H1 (cell line): ENCODE measurements at regions not wholly inside any gene's neighbourhood (a gene's known extent, or its start where the extent isn't known, plus 50 kb on each side); places are given as distances from the start of the nearest gene placed in this dataset.

ENCODE experiments used
- CHD2 ChIP-seq: IDR thresholded peaks from 2 replicates; pipeline ENCODE4 v1.6.1; 2012; ENCODE audit warnings: low read length, improper control_type of control experiment
- CTCF ChIP-seq, 3 experiments: IDR thresholded peaks; 1 replicate in 2 of 3; 2 replicates in 1 of 3; pipeline versions ENCODE4 v1.5.1 to v1.6.1; 2011; ENCODE audit warnings: low read length in 3 of 3, mild to moderate bottlenecking in 3 of 3, inconsistent platforms in 2 of 3, low read depth in 1 of 3, moderate library complexity in 1 of 3; ENCODE audit not compliant: insufficient read depth in 1 of 3; ENCODE audit errors: control extremely low read depth in 1 of 3
- JUND ChIP-seq: IDR thresholded peaks from 2 replicates; pipeline ENCODE4 v1.6.1; 2011; ENCODE audit warnings: mild to moderate bottlenecking, improper control_type of control experiment, low read length
- TF ChIP-seq, protein P1 (sequence below): IDR thresholded peaks from 2 replicates; pipeline ENCODE4 v1.6.1; 2012; ENCODE audit warnings: low read length, inconsistent platforms

- TF ChIP-seq CHD2 (no peak), CTCF (IDR thresholded peaks at IDR 0.05; ENCODE audit: control extremely low read depth in 1 of 3, insufficient read depth in 1 of 3, low read depth in 1 of 3, low read length in 3 of 3) (no peak), JUND (no peak)
- TF ChIP-seq, protein P1, sequence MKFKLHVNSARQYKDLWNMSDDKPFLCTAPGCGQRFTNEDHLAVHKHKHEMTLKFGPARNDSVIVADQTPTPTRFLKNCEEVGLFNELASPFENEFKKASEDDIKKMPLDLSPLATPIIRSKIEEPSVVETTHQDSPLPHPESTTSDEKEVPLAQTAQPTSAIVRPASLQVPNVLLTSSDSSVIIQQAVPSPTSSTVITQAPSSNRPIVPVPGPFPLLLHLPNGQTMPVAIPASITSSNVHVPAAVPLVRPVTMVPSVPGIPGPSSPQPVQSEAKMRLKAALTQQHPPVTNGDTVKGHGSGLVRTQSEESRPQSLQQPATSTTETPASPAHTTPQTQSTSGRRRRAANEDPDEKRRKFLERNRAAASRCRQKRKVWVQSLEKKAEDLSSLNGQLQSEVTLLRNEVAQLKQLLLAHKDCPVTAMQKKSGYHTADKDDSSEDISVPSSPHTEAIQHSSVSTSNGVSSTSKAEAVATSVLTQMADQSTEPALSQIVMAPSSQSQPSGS, result no peak
These were observed 388.9 kb upstream of the JARID2 start for GRCh38 chr6:14857001-14857400.
